ENCODE measurements at regions not wholly inside any gene's neighbourhood (a gene's known extent, or its start where the extent isn't known, plus 50 kb on each side); places are given as distances from the start of the nearest gene placed in this dataset.

GRCh38 chr16:75837681-75838080 is 111.4 kb upstream of the CPHXL start:
- TF ChIP-seq CTCF (conservative IDR thresholded peaks at IDR 0.05; ENCODE audit: low read length) (no peak), EZH2phosphoT487 (IDR thresholded peaks at IDR 0.05; ENCODE audit: borderline replicate concordance, low read depth, low read length) (no peak)
